GM18861 (cell line): ENCODE measurements at regions not wholly inside any gene's neighbourhood (a gene's known extent, or its start where the extent isn't known, plus 50 kb on each side); places are given as distances from the start of the nearest gene placed in this dataset.

Experiments
- ATAC-seq: cut with Tn5 transposase; IDR thresholded peaks from one replicate; pipeline ENCODE4 v1.9.1; 2021; ENCODE audit not compliant: unreplicated experiment

- no peak for ATAC-seq
Observed at GRCh38 chr2:30367232-30368070, 79.6 kb upstream of the LCLAT1 start.

- no peak for ATAC-seq
Observed at GRCh38 chr2:30368258-30368657, 78.8 kb upstream of the LCLAT1 start.

- no peak for ATAC-seq
Observed at GRCh38 chr2:30371028-30371689, 75.9 kb upstream of the LCLAT1 start.

GRCh38 chr2:30371772-30372373 lies 75.2 kb upstream of the LCLAT1 start:
- no peak for ATAC-seq

GRCh38 chr2:30372826-30373225 lies 74.2 kb upstream of the LCLAT1 start:
- ATAC-seq, result no peak

- no peak for ATAC-seq
Observed at GRCh38 chr2:30373881-30374302, 73.2 kb upstream of the LCLAT1 start.

- no peak for ATAC-seq
Observed at GRCh38 chr2:30374380-30374779, 72.7 kb upstream of the LCLAT1 start.

- no peak for ATAC-seq
Observed at GRCh38 chr2:30375915-30376314, 71.1 kb upstream of the LCLAT1 start.

- ATAC-seq, result no peak
Observed at GRCh38 chr2:30379481-30379880, 67.6 kb upstream of the LCLAT1 start.

- no peak for ATAC-seq
Observed at GRCh38 chr2:30380824-30381223, 66.2 kb upstream of the LCLAT1 start.

- ATAC-seq, result no peak
Observed at GRCh38 chr2:30382162-30382783, 64.8 kb upstream of the LCLAT1 start.

- ATAC-seq, result no peak
Observed at GRCh38 chr2:30382995-30383394, 64.1 kb upstream of the LCLAT1 start.

- no peak for ATAC-seq
Observed at GRCh38 chr2:30385327-30385726, 61.7 kb upstream of the LCLAT1 start.

GRCh38 chr2:30392097-30392496 lies 54.9 kb upstream of the LCLAT1 start:
- no peak for ATAC-seq

- no peak for ATAC-seq
Observed at GRCh38 chr2:30393510-30393909, 53.5 kb upstream of the LCLAT1 start.

- ATAC-seq, result no peak
Observed at GRCh38 chr2:30394096-30394495, 53.0 kb upstream of the LCLAT1 start.

GRCh38 chr2:30396436-30397232 lies 50.4 kb upstream of the LCLAT1 start:
- no peak for ATAC-seq
